K562 (cell line): ENCODE measurements at regions not wholly inside any gene's neighbourhood (a gene's known extent, or its start where the extent isn't known, plus 50 kb on each side); places are given as distances from the start of the nearest gene placed in this dataset.

ENCODE experiments used
- ATAC-seq: fragments of 200-7000 bp; cut with Tn5 transposase; 3 replicates; pipeline ENCODE4 v1.9.1; 2020; ENCODE audit warnings: moderate library complexity
- BruUV-seq: library from RNA; stranded (reverse); fragments of 400-500 nt; replicated peaks from 2 replicates; lab custom pipeline; 2021; lab: Mats Ljungman, UMichigan
- CTCF ChIA-PET: fragments of 300-600 bp; formaldehyde crosslinking; extraction: SDS; loops from one replicate; lab custom pipeline; 2021; ENCODE audit warnings: low intra/inter-chr PET ratio; lab: Yijun Ruan, JAX
- POLR2A ChIA-PET: fragments of 300-600, 350-650 bp; sonication (Branson Sonifier 250); formaldehyde crosslinking; extraction: SDS; loops from one replicate; lab custom pipeline; 2021; ENCODE audit warnings: antibody characterized with exemption, inconsistent platforms; lab: Yijun Ruan, JAX
- DNase-seq, 4 experiments: peaks; one replicate each; pipeline versions ENCODE4 v3.0.0 to v3.0.0-alpha.2; 2011 to 2018; ENCODE audit warnings: low spot score in 3 of 4, mixed read lengths in 3 of 4; ENCODE audit errors: extremely low read depth in 1 of 4
- FAIRE-seq: peaks from 2 replicates; lab custom pipeline; 2011; peaks lifted over from hg19 to GRCh38; lab: Jason Lieb, UNC
- H2AFZ ChIP-seq: 2 replicates; pipeline ENCODE4 v1.6.0; 2011; ENCODE audit warnings: low read depth, low read length, control low read depth, inconsistent platforms
- H3K27ac ChIP-seq: fragments of 200-600 bp; 3 replicates; pipeline ENCODE4 v1.8.0; 2011; ENCODE audit warnings: low read depth, mild to moderate bottlenecking, control low read depth, inconsistent platforms, low read length, moderate library complexity, mixed read lengths; ENCODE audit errors: extremely low read depth
- H3K27me3 ChIP-seq, 2 experiments: fragments of 300-600 bp in 1 of 2; 2 replicates in 1 of 2; 3 replicates in 1 of 2; pipeline versions ENCODE4 v1.6.0 to v1.8.0; 2011; ENCODE audit warnings: inconsistent platforms in 2 of 2, low read length in 2 of 2, mild to moderate bottlenecking in 1 of 2, mixed read lengths in 1 of 2, moderate library complexity in 1 of 2; ENCODE audit not compliant: control insufficient read depth in 2 of 2, insufficient read depth in 2 of 2
- H3K36me3 ChIP-seq: fragments of 300-600 bp; 3 replicates; pipeline ENCODE4 v1.8.0; 2011; ENCODE audit warnings: mild to moderate bottlenecking, low read length, inconsistent platforms; ENCODE audit not compliant: control insufficient read depth, insufficient read depth
- H3K4me1 ChIP-seq, 2 experiments: fragments of 200-600 bp in 1 of 2; replicated peaks in 1 of 2; 2 replicates in 1 of 2; 3 replicates in 1 of 2; pipeline versions ENCODE4 v1.5.1 to v1.8.0; 2011; ENCODE audit warnings: inconsistent platforms in 2 of 2, low read length in 2 of 2, mild to moderate bottlenecking in 1 of 2, mixed read lengths in 1 of 2, moderate library complexity in 1 of 2; ENCODE audit not compliant: control insufficient read depth in 2 of 2, insufficient read depth in 2 of 2
- H3K4me2 ChIP-seq: 2 replicates; pipeline ENCODE4 v1.6.1; 2011; ENCODE audit warnings: low read length, control low read depth, inconsistent platforms, mixed read lengths; ENCODE audit not compliant: insufficient read depth
- H3K4me3 ChIP-seq: fragments of 200-600 bp; sonication (generic), shearing (Covaris generic); 2 replicates; pipeline ENCODE4 v1.5.1; 2016; ENCODE audit warnings: control low read depth, inconsistent platforms
- H3K79me2 ChIP-seq: fragments of 200-600 bp; 3 replicates; pipeline ENCODE4 v1.8.0; 2011; ENCODE audit warnings: low read length, inconsistent platforms; ENCODE audit not compliant: control insufficient read depth, insufficient read depth
- H3K9ac ChIP-seq, 2 experiments: 2 replicates each; pipeline versions ENCODE4 v1.6.0 to v1.6.1; 2011; ENCODE audit warnings: low read depth in 2 of 2, low read length in 2 of 2, control low read depth in 1 of 2, inconsistent platforms in 1 of 2, mild to moderate bottlenecking in 1 of 2, mixed read lengths in 1 of 2; ENCODE audit not compliant: insufficient read depth in 1 of 2
- H3K9me1 ChIP-seq: one replicate; pipeline ENCODE4 v1.6.0; 2011; ENCODE audit warnings: inconsistent platforms, mild to moderate bottlenecking, low read length, moderate library complexity; ENCODE audit not compliant: control insufficient read depth, insufficient read depth
- H3K9me3 ChIP-seq: replicated peaks from 2 replicates; pipeline ENCODE4 v1.5.1; 2011; ENCODE audit warnings: low read depth, low read length, inconsistent platforms; ENCODE audit not compliant: control insufficient read depth, insufficient read depth
- H4K20me1 ChIP-seq: replicated peaks from 2 replicates; pipeline ENCODE4 v1.6.1; 2011; ENCODE audit warnings: low read length, inconsistent platforms, mixed read lengths; ENCODE audit not compliant: control insufficient read depth, insufficient read depth
- ARID1B ChIP-seq: fragments of 450-650 bp; IDR thresholded peaks from 2 replicates; pipeline ENCODE4 v1.6.1; 2016; ENCODE audit warnings: antibody characterized with exemption, mild to moderate bottlenecking, inconsistent platforms
- EHMT2 ChIP-seq: fragments of 450-650 bp; IDR thresholded peaks from 2 replicates; pipeline ENCODE4 v1.6.1; 2018; ENCODE audit warnings: antibody characterized with exemption
- ELK1 ChIP-seq: sonication (generic); formaldehyde crosslinking; IDR thresholded peaks from 2 replicates; pipeline ENCODE4 v1.8.1; 2022; ENCODE audit warnings: missing genetic modification reagents
- HMGN3 ChIP-seq: IDR thresholded peaks from 2 replicates; pipeline ENCODE4 v1.6.1; 2011; ENCODE audit warnings: borderline replicate concordance, low read depth, mild to moderate bottlenecking, mixed read lengths, low read length; ENCODE audit not compliant: insufficient read length; ENCODE audit errors: extremely low read depth
- HMGXB4 ChIP-seq: sonication (generic); formaldehyde crosslinking; IDR thresholded peaks from 2 replicates; pipeline ENCODE4 v1.8.1; 2023; ENCODE audit warnings: mild to moderate bottlenecking, missing genetic modification reagents
- HSF4 ChIP-seq: fragments of 250-450 bp; sonication (Bioruptor Pico); IDR thresholded peaks from 2 replicates; pipeline ENCODE4 v2.1.2; 2022; ENCODE audit warnings: mild to moderate bottlenecking, moderate library complexity, borderline replicate concordance
- ID3 ChIP-seq, 2 experiments: fragments of 250-450 bp in 1 of 2; fragments of 450-650 bp in 1 of 2; sonication (Bioruptor Pico) in 1 of 2; IDR thresholded peaks; 2 replicates each; pipeline versions ENCODE4 v1.6.1 to v1.8.0; 2016 to 2021; ENCODE audit warnings: mild to moderate bottlenecking in 2 of 2, moderate library complexity in 2 of 2, missing compliant biosample characterization in 1 of 2, missing genetic modification characterization in 1 of 2
- RUNX1 ChIP-seq: sonication (generic); IDR thresholded peaks from 2 replicates; pipeline ENCODE4 v1.6.1; 2016; ENCODE audit warnings: antibody characterized with exemption, low read depth
- SAFB ChIP-seq: fragments of 200-400 bp; formaldehyde crosslinking; IDR thresholded peaks from 2 replicates; pipeline ENCODE4 v1.6.1; 2017; ENCODE audit warnings: low read depth, low read length, borderline replicate concordance
- SP2 ChIP-seq: IDR thresholded peaks from 2 replicates; pipeline ENCODE4 v1.6.1; 2011; ENCODE audit warnings: mild to moderate bottlenecking, low read depth, low read length, moderate library complexity; ENCODE audit not compliant: poor library complexity, severe bottlenecking; ENCODE audit errors: extremely low read depth
- THRA ChIP-seq: fragments of 450-650 bp; IDR thresholded peaks from 2 replicates; pipeline ENCODE4 v1.6.1; 2017; ENCODE audit warnings: mild to moderate bottlenecking, moderate library complexity
- TOE1 ChIP-seq, 2 experiments: fragments of 450-650 bp in 1 of 2; sonication (generic) in 1 of 2; formaldehyde crosslinking in 1 of 2; IDR thresholded peaks; 2 replicates each; pipeline versions ENCODE4 v1.7.1 to v1.8.0; 2016 to 2022; ENCODE audit warnings: borderline replicate concordance in 2 of 2, mild to moderate bottlenecking in 2 of 2, antibody characterized with exemption in 1 of 2, inconsistent platforms in 1 of 2, low read depth in 1 of 2, missing genetic modification reagents in 1 of 2, moderate library complexity in 1 of 2
- ZBTB7A ChIP-seq: IDR thresholded peaks from 2 replicates; pipeline ENCODE4 v1.6.1; 2011; ENCODE audit warnings: low read depth, mild to moderate bottlenecking, low read length, moderate library complexity, borderline replicate concordance; ENCODE audit not compliant: control insufficient read depth
- ZNF197 ChIP-seq: fragments of 200-800 bp; sonication (Bioruptor generic); IDR thresholded peaks from 2 replicates; pipeline ENCODE4 v1.6.1; 2016; ENCODE audit warnings: low read depth, missing genetic modification characterization, missing compliant biosample characterization
- ZNF41 ChIP-seq: fragments of 250-450 bp; sonication (Bioruptor Pico); conservative IDR thresholded peaks from 2 replicates; pipeline ENCODE4 v1.4.0; 2020; ENCODE audit warnings: mild to moderate bottlenecking
- ZNF561 ChIP-seq: fragments of 450-650 bp; formaldehyde crosslinking; conservative IDR thresholded peaks from 2 replicates; pipeline ENCODE4 v1.4.0; 2020; ENCODE audit warnings: mild to moderate bottlenecking, moderate library complexity
- WGBS: fragments of 100-300 bp; shearing (Covaris generic); methylation state at CpG from one replicate; pipeline ENCODE4 v1.1.6; 2016; ENCODE audit warnings: low coverage, mixed read lengths; ENCODE audit not compliant: insufficient coverage; ENCODE audit errors: missing lambda C conversion rate; 5-methylcytosine and 5-hydroxymethylcytosine counted together
- in situ Hi-C: fragments of 300-500 bp; cut with MboI; formaldehyde crosslinking; loops from 4 replicates; pipeline ENCODE4 v1.15.0; 2018; ENCODE audit warnings: inconsistent platforms, mixed read lengths
- intact Hi-C: fragments of 100-400 bp; cut with micrococcal nuclease; formaldehyde crosslinking; loops from 2 replicates; pipeline ENCODE4 v1.14.2; 2022

GRCh38 chr10:105745596-105746148 lies 1104.6 kb downstream of the SORCS3 start:
- Histone ChIP-seq H3K27ac (no peak overlapping the region), H3K9ac (no peak overlapping the region), H3K4me2 (no peak overlapping the region), H2AFZ (no peak overlapping the region), H4K20me1 (no peaks in the 10 kb centered on the region), H3K27me3 (no peaks in the 10 kb centered on the region), H3K4me3 (no peak overlapping the region), H3K4me1 (no peaks in the 10 kb centered on the region), H3K9me3 (no peaks in the 10 kb centered on the region), H3K36me3 (no peaks in the 10 kb centered on the region), H3K79me2 (no peaks in the 10 kb centered on the region), H3K9me1 (no peaks in the 10 kb centered on the region)
- WGBS = 0% methylated on average over 5 of the region's 6 CpGs
- FAIRE-seq (no peak), DNase-seq (no peak), ATAC-seq (no peak)
- CTCF ChIA-PET = no interaction called here
- no TSS peak for BruUV-seq
- in situ Hi-C loops (no loop called here), intact Hi-C loops (no loop called here)
- POLR2A ChIA-PET = no interaction called here
- TF ChIP-seq ZNF41 (CRISPR knock-in tag) = no peak
- no peak for TF ChIP-seq ZNF561 (CRISPR knock-in tag)
- TF ChIP-seq ARID1B = no peak
- TF ChIP-seq SAFB = no peak
- no peak for TF ChIP-seq ID3 (CRISPR knock-in tag; IDR thresholded peaks at IDR 0.05)
- TF ChIP-seq ID3 (tag; IDR thresholded peaks at IDR 0.05) = no peak
- TF ChIP-seq SP2 = no peak
- no peak for TF ChIP-seq TOE1 (IDR thresholded peaks at IDR 0.05; ENCODE audit: borderline replicate concordance)
- TF ChIP-seq TOE1 (CRISPR knock-in tag; IDR thresholded peaks at IDR 0.05; ENCODE audit: borderline replicate concordance, low read depth) = no peak
- no peak for TF ChIP-seq HSF4 (CRISPR knock-in tag)
- no peak for TF ChIP-seq HMGXB4
- no peak for TF ChIP-seq HMGN3
- TF ChIP-seq RUNX1 = no peak
- TF ChIP-seq ELK1 (CRISPR knock-in tag) = no peak
- no peak for TF ChIP-seq ZNF197 (CRISPR knock-in tag)
- TF ChIP-seq EHMT2 = no peak
- TF ChIP-seq ZBTB7A = no peak
- TF ChIP-seq THRA = no peak
